MCF 10A (cell line): ENCODE measurements at regions not wholly inside any gene's neighbourhood (a gene's known extent, or its start where the extent isn't known, plus 50 kb on each side); places are given as distances from the start of the nearest gene placed in this dataset.

ENCODE experiments used
- BruUV-seq: library from RNA; stranded (reverse); fragments of 400-500 nt; replicated peaks from 2 replicates; lab custom pipeline; 2021; lab: Mats Ljungman, UMichigan
- CTCF ChIA-PET: fragments of 300-600 bp; sonication (Branson Sonifier 250); formaldehyde crosslinking; extraction: SDS; loops from one replicate; lab custom pipeline; 2021; ENCODE audit warnings: antibody characterized with exemption, inconsistent platforms; lab: Yijun Ruan, JAX
- POLR2A ChIA-PET: fragments of 300-600, 350-650 bp; sonication (Branson Sonifier 250); formaldehyde crosslinking; extraction: SDS; loops from one replicate; lab custom pipeline; 2020; ENCODE audit warnings: antibody characterized with exemption, inconsistent platforms; lab: Yijun Ruan, JAX
- DNase-seq: peaks from one replicate; pipeline ENCODE4 v3.0.0-alpha.2; 2018; ENCODE audit not compliant: unreplicated experiment
- H3K27ac Mint-ChIP-seq: one replicate; pipeline ENCODE4 v1.8.0; 2022; ENCODE audit warnings: mild to moderate bottlenecking, low read depth, mixed read lengths; ENCODE audit not compliant: unreplicated experiment
- H3K27me3 Mint-ChIP-seq: one replicate; pipeline ENCODE4 v1.8.0; 2022; ENCODE audit warnings: mixed read lengths; ENCODE audit not compliant: insufficient read depth, unreplicated experiment
- H3K36me3 Mint-ChIP-seq: one replicate; pipeline ENCODE4 v1.8.0; 2022; ENCODE audit warnings: mild to moderate bottlenecking, moderate library complexity, mixed read lengths; ENCODE audit not compliant: insufficient read depth, unreplicated experiment
- H3K4me1 Mint-ChIP-seq: one replicate; pipeline ENCODE4 v1.8.0; 2022; ENCODE audit warnings: mixed read lengths; ENCODE audit not compliant: insufficient read depth, unreplicated experiment
- H3K4me3 Mint-ChIP-seq: one replicate; pipeline ENCODE4 v1.8.0; 2022; ENCODE audit warnings: mild to moderate bottlenecking, moderate library complexity, mixed read lengths; ENCODE audit not compliant: unreplicated experiment
- H3K9me3 Mint-ChIP-seq: one replicate; pipeline ENCODE4 v1.8.0; 2022; ENCODE audit warnings: mixed read lengths; ENCODE audit not compliant: unreplicated experiment
- CTCF ChIP-seq: fragments of 200-600 bp; IDR thresholded peaks from one replicate; pipeline ENCODE4 v1.8.0; 2022; ENCODE audit warnings: antibody characterized with exemption, mild to moderate bottlenecking; ENCODE audit not compliant: unreplicated experiment
- intact Hi-C: fragments of 100-400 bp; cut with micrococcal nuclease; formaldehyde crosslinking; loops from 2 replicates; pipeline ENCODE4 v1.14.1; 2022

- POLR2A ChIA-PET = no interaction called here
- H3K27ac Mint-ChIP-seq = no peak overlapping the region
- CTCF ChIA-PET = interaction anchor here (0.9 to 1.7 kb wide), 2 partner anchors 27 to 472 kb away, joined by 3 to 7 read pairs; no protein-coding TSS in a partner anchor
Measured at GRCh38 chr10:23630376-23630775, 191.5 kb downstream of the OTUD1 start.

GRCh38 chr10:23630885-23631284 is 192.0 kb downstream of the OTUD1 start:
- Mint-ChIP-seq H3K27ac (no peak overlapping the region), H3K36me3 (no peaks in the 10 kb centered on the region), H3K27me3 (peaks cover 35% of the 10 kb centered on the region), H3K4me1 (no peaks in the 10 kb centered on the region), H3K4me3 (no peak overlapping the region), H3K9me3 (no peaks in the 10 kb centered on the region)
- no TSS peak for BruUV-seq
- no peak for DNase-seq
- ChIA-PET CTCF (interaction anchor here (1.7 kb wide), 1 partner anchor 27 kb away, joined by 7 read pairs; no protein-coding TSS in a partner anchor), POLR2A (no interaction called here)
- intact Hi-C loops = no loop called here
- no peak for TF ChIP-seq CTCF

More at GRCh38 chr10:23630376-23630775, 191.5 kb downstream of the OTUD1 start:
- no peak for DNase-seq
- H3K4me1 Mint-ChIP-seq = no peaks in the 10 kb centered on the region
- no peak for TF ChIP-seq CTCF
- H3K9me3 Mint-ChIP-seq = no peaks in the 10 kb centered on the region
- intact Hi-C loops = no loop called here
- no TSS peak for BruUV-seq
- H3K27me3 Mint-ChIP-seq = peaks cover 40% of the 10 kb centered on the region
- H3K4me3 Mint-ChIP-seq = no peak overlapping the region
- H3K36me3 Mint-ChIP-seq = no peaks in the 10 kb centered on the region

GRCh38 chr10:23643111-23643780 is 204.4 kb downstream of the OTUD1 start:
- peak; percentile 26 for DNase-seq
- H3K36me3 Mint-ChIP-seq = no peaks in the 10 kb centered on the region
- no TSS peak for BruUV-seq
- no peak overlapping the region for H3K4me3 Mint-ChIP-seq
- no peaks in the 10 kb centered on the region for H3K9me3 Mint-ChIP-seq
- CTCF ChIA-PET = interaction anchor here (0.6 kb wide), 1 partner anchor 21 kb away, joined by 4 read pairs; no protein-coding TSS in a partner anchor
- no peak for TF ChIP-seq CTCF
- POLR2A ChIA-PET = no interaction called here
- no peak overlapping the region for H3K27ac Mint-ChIP-seq
- intact Hi-C loops = no loop called here
- peaks cover 6% of the 10 kb centered on the region for H3K4me1 Mint-ChIP-seq
- H3K27me3 Mint-ChIP-seq = peaks cover 57% of the 10 kb centered on the region

GRCh38 chr10:23648618-23649017 is 209.7 kb downstream of the OTUD1 start:
- H3K9me3 Mint-ChIP-seq = no peaks in the 10 kb centered on the region
- peaks cover under 1% of the 10 kb centered on the region for H3K4me1 Mint-ChIP-seq
- peaks cover 46% of the 10 kb centered on the region for H3K27me3 Mint-ChIP-seq
- DNase-seq = no peak
- intact Hi-C loops = no loop called here
- POLR2A ChIA-PET = no interaction called here
- no peaks in the 10 kb centered on the region for H3K36me3 Mint-ChIP-seq
- TF ChIP-seq CTCF = no peak
- no TSS peak for BruUV-seq
- H3K27ac Mint-ChIP-seq = no peak overlapping the region
- CTCF ChIA-PET = interaction anchor here (0.7 to 1.2 kb wide), 2 partner anchors 8 to 67 kb away, joined by 3 read pairs; no protein-coding TSS in a partner anchor
- H3K4me3 Mint-ChIP-seq = no peak overlapping the region
